Stimulated activated CD4-positive, alpha-beta T cell treated with anti-CD3 and anti-CD28 coated beads, Interleukin-12 subunit alpha, Interleukin-12 subunit beta, amount 100 ng/mL, for 4 hours (primary cell): ENCODE measurements at regions not wholly inside any gene's neighbourhood (a gene's known extent, or its start where the extent isn't known, plus 50 kb on each side); places are given as distances from the start of the nearest gene placed in this dataset.

Experiments used
- DNase-seq: peaks from one replicate; pipeline ENCODE4 v3.0.0-alpha.2; 2020

- no peak for DNase-seq
These were observed 61.7 kb upstream of the SGK1 start for GRCh38 chr6:134379599-134379998.

GRCh38 chr6:134379076-134379475 is 61.2 kb upstream of the SGK1 start:
- DNase-seq: peak; percentile 7

GRCh38 chr6:134378426-134378825 is 60.5 kb upstream of the SGK1 start:
- DNase-seq: no peak

GRCh38 chr6:134376785-134377184 is 58.9 kb upstream of the SGK1 start:
- no peak for DNase-seq

GRCh38 chr6:134375220-134375580 is 57.3 kb upstream of the SGK1 start:
- no peak for DNase-seq

GRCh38 chr6:134374491-134375219 is 56.7 kb upstream of the SGK1 start:
- DNase-seq: no peak

- DNase-seq: no peak
These were observed 56.1 kb upstream of the SGK1 start for GRCh38 chr6:134373993-134374392.

GRCh38 chr6:134373282-134373922 is 55.5 kb upstream of the SGK1 start:
- DNase-seq: no peak

GRCh38 chr6:134372603-134373281 is 54.8 kb upstream of the SGK1 start:
- DNase-seq: no peak

- DNase-seq: no peak
These were observed 50.8 kb upstream of the SGK1 start for GRCh38 chr6:134368670-134369069.
